HG02798 (cell line): ENCODE measurements at regions not wholly inside any gene's neighbourhood (a gene's known extent, or its start where the extent isn't known, plus 50 kb on each side); places are given as distances from the start of the nearest gene placed in this dataset.
"Not testable (repeated sequence)": the region's sequence is repeated elsewhere in the genome, so short reads cannot be mapped to it uniquely, and the experiment has no call there.

Experiments used
- ATAC-seq: cut with Tn5 transposase; IDR thresholded peaks from one replicate; pipeline ENCODE4 v1.9.1; 2021; ENCODE audit warnings: mild to moderate bottlenecking; ENCODE audit not compliant: unreplicated experiment, poor library complexity

DNA sequence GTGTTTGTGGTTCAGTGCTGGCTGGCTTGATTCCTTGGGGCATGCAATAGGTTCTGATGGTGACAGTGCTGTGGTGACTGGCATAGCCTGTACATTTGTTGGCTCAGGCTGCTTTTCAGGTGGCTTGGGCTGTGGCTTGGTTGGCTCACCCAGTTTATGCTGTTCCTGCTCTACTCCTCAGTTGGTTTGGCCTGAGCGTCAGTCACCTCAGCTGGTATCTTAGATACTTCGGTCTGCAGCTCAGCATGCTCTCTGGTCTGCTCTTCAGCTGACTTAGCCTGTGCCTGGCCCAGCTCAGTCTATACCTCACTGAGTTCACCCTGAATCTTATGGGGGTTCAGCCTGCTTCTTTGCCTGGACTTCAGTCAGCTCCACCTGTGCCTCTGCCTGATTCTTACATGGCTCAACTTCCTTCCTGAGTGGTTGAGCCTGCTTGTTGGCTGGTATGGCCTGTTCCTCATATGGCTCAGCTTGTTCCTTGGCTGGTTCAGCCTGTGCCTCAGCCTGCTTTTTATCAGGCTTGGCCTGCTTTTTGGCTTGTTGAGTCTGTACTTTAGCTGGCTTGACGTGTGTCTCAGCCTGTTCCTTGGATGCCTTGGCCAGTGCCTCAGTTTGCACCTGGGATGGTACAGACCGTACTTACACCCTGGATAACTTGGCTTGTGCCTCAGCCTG is 170.6 kb downstream of the MSN start:
- ATAC-seq: no peak

DNA sequence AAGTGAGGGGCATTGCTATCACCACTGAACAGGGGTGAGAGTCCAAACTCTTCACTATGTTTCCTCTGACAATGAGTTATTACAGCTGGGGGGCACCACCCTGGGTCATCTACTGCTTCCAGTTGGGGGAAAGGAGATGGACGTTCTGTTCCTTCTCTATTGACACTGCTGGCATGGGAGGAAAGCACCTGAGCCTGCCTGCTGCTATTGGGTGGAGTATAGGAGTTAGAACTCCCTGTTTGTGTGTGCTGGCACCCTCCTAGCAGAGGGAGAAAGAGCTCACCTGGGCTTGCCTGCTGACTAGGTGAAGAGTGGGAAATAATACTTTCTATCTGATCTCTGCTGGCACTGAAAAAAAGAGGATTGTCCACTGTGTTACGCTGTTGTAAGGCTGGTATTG is 163.8 kb downstream of the MSN start:
- no peak for ATAC-seq

DNA sequence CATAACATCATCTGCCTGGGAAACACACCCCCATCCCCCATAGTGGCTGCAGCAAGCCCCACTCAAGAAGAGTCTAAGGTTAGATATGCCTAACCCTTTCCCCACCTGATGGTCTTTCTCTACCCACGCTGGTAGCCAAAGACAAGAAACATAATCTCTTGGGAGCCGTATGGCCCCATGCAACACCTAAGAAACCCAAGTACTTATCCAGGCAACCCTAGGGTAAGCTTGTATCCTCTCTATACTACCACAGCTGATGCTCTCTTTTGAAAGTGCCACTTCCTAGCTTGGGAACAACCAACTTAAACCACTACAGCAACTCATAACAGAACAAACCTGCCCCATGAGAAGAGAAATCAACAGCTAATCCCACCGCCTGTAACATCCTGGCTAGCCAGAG is 161.1 kb downstream of the MSN start:
- ATAC-seq: no peak

DNA sequence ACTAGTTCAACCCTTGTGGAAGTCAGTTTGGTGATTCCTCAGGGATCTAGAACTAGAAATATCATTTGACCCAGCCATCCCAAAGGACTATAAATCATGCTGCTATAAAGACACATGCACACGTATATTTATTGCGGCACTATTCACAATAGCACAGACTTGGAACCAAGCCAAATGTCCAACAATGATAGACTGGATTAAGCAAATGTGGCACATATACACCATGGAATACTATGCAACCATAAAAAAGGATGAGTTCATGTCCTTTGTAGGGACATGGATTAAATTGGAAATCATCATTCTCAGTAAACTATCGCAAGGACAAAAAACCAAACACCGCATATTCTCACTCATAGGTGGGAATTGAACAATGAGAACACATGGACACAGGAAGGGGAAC is 157.8 kb downstream of the MSN start:
- not testable (repeated sequence) for ATAC-seq

DNA sequence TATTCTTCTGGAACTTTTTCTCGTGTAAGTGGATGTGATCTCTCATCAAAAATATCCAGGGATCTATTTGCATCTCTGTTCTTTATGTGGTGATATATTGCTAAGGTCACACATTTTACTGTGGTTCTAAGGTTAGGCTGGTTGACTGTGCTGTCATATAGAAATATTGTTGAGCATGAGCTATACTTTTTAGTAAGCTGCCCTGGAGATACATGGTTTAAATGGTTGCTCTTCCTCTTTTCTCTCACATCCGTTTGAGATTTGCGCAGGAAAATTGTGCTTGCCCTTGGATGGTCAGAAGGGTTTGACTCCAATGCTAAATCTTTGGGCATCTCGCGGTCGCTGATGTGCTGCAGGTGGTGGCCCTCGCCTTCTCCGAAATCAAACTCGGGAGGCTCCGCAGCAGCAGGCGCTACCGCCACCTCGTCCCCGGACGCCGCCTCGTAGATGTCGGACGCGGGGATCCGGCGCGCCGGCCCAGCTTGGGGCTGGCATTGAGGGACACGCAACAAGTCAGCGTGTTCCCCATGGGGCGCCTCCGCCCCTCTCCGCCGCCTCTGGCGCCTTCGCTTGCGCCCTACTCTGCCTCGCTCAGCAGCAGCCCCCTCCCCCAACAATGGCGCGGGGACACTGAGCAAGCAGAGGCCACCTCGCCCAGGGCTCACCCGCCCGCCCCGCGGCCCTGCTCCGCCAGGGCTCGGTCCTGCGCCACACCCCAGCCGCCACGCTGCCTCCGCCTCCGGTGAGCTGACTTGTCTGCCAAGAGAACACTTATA is 154.5 kb downstream of the MSN start:
- no peak for ATAC-seq

DNA sequence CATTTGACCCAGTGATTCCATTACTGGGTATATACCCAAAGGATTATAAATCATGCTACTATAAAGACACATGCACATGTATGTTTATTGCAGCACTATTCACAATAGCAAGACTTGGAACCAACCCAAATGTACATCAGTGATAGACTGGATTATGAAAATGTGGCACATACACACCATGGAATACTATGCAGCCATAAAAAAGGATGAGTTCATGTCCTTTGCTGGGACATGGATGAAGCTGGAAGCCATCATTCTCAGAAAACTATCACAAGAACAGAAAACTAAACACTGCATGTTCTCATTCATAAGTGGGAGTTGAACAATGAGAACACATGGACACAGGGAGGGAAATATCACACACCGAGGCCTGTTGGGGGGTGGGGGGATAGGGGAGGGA is 152.5 kb downstream of the MSN start:
- not testable (repeated sequence) for ATAC-seq

DNA sequence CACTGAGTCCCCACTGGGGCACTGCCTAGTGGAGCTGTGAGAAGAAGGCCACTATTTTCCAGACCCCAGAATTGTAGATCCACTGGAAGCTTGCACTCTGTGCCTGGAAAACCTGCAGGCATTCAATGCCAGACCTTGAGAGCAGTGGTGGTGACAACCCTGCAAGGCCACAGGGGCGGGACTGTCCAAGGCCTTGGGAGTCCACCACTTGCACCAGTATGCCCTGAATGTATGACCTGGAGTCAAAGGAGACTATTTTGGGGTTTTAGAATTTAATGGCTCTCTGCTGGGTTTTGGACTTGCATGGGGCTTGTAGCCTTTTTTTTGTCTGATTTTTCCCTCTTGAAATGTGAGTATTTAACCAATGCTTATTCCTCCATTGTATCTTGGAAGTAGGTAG is 145.8 kb downstream of the MSN start:
- ATAC-seq: no peak

DNA sequence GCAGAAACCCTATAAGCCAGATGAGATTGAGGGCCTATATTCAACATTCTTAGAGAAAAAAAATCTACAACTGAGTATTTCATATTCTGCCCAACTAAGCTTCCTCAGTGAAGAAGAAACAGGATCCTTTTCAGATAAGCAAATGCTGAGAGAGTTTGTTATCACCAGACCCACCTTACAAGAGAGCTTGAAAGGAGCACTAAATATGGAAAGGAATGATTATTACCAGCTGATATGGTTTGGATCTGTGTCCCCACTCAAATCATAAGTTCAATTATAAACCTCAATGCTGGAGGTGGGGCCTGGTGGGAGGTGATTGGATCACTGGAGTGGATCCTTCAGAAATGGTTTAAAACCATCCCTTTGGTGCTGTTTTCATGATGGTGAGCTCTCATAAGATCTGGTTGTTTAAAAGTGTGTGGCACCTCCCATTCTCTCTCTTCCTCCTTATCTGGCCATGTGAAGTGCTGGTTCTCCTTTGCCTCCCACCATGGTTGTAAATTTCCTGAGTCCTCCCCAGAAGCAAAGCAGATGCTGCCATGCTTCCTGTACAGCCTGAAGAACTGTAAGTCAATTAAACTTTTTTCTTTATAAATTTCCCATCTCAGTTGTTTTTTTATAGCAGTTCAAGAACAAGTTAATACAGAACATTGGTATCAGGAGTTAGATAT is 144.2 kb downstream of the MSN start:
- ATAC-seq: no peak
